ENCODE measurements at regions not wholly inside any gene's neighbourhood (a gene's known extent, or its start where the extent isn't known, plus 50 kb on each side); places are given as distances from the start of the nearest gene placed in this dataset.

DNA sequence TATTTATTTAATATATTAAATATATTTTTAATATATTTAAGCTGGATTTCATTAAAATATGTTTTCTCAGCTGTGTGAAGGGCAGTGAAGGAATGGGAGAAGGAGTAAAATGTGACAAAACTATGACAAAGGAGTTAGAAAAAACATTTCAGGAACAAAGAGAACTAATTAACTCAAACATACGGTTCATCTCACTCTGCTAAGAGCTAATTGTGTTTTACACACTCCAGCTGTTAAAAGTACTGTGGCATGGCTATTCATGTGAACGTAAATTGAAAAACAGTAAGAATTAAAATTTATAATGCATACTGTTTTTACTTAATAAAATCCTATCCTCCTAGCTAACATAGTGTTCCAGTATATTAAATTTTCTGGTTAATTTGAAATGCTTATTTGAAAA is 262.5 kb upstream of the GNAI1 start:
- no peak for DNase-seq (ENCODE audit: low read depth, low spot score)

DNA sequence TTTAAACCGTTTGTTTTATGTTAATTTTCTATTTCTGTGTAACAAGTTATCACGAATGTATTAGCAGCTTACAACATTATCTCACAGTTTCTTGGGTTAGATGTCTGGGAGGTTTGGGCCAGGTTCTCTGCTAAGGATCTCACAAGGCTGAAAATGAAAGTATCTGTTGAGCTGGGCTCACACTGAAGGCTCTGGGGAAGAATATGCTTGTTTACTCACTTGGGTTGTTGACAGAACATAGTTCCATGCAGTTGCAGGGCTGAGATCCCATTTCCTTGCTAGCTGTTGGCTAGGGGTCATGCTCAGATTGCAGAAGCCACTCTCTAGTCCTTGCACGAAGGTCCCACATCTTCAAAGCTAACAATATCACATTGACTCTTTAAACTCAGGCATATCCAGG is 266.6 kb upstream of the GNAI1 start:
- DNase-seq (ENCODE audit: low read depth, low spot score), result no peak

DNA sequence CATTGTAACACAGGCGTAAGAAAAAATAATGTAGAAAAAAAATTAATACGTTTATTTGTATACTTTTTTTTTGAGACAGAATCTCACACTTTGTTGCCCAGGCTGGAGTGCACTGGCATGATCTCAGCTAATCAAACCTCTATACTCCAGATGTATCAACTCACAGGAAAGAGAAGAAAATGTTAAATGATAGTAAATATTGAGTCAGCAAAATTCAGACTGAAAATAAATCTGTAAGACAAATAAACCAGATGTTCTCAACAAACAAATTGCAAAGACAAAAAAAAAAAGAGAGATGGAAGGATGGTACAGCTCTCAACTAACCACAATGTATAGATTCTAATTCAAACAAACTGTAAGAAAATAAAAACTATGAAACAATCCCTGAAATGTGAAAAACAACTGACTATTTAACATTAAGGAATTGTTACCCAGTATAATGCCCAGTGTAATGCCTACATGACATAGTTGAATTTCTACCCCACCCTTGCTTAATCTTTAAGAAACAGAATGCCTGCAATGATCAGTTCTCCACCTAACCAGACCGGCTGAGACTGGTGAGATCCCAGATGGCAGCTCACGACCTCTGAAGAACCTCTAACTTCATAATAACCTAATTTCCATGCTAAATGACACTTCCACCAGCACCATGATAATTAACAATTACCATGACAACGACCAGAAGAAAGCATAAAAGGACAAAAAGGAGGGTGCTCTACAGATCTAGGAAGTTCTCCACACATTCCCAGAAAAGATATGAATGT is 272.0 kb upstream of the GNAI1 start:
- no peak for DNase-seq (ENCODE audit: low read depth, low spot score)

DNA sequence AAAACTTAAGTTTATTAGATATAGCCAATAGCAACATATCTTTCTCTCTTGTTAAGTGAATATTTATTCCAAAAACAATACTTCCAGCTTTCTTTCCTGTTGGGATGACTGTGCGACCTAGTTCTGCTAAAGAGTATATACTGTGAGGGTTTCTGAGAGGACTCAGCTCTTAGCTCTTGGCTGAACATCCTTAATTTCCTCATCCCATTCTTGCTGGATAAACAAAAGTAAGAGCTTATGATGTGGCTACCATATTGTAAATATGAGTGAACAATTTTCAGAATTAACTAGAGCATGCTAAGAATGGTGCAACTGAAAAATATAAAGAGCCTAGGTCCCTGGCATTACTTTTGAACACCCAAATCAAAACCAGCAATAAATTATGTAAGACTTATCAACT is 279.5 kb upstream of the GNAI1 start:
- no peak for DNase-seq (ENCODE audit: low read depth, low spot score)

DNA sequence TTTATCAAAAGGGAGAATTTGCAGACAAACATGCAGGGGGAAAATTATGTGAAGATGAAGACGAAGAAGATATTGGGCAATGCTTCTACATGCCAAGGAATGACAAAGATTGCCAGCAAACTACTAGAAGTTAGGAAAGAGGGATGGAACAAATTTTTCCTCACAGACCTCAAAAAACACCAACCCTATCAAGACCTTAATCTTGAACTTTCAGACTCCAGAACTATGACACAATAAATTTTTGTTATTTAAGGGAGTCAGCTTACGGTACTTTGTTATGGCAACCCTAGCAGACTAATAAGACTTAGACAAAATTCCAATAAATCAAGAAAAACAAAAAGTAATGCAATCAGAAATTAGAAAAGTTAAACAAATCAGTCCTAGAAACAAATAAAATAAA is 280.0 kb upstream of the GNAI1 start:
- DNase-seq (ENCODE audit: low read depth, low spot score), result no peak

DNA sequence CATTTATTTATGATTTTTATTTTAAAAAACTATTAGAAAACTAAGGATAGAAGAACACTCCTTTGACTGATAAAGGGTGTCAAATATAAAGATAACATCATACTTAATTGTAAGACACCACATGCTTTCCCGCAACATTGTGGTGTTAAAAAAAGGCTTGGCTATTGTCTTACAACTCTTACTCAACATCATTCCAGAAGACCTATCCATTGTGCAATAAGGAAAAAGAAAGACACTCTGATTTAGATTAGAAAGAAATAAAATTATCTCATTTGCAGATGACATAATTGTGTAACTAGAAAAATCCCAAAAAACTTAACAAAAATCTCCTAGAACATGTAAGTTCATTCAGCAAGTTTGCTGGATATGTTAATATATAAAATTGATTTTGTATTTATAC is 296.7 kb upstream of the GNAI1 start:
- no peak for DNase-seq (ENCODE audit: low read depth, low spot score)

DNA sequence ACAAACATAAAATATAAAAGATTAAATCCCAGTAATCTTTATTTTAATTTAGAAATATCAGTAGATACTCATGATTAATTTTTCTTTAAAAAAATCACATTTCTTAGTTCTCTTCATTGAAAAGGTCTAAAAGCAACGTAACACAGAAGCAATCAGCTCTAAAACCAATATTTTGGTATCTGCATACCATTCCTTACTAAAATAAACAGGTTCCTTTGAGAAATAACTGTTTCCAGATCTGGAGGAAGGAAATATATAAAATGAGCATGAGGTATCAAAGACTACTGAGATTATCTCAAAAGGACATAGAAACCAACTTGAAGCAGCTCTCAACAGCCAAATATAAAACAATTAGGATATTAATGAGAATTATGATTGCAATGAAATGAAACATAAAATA is 301.0 kb upstream of the GNAI1 start:
- DNase-seq (ENCODE audit: low read depth, low spot score), result no peak

DNA sequence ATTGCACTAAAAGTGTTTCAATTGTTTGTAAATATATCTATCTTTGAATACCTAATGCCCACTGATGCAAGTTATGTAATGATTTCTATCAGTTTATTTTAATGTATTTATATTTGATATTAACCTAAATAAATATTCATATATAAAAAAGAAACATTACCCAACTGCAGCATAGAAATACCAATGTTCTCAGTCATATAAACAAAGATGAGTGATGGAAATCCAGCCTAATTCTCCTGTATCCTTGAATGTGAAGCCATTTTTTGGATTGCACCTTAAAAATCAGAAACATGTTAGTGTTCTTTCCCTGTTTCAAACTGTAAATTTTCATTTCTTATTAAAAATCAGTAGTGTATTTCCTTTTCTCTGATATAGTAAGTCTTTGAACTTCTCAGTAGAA is 305.8 kb upstream of the GNAI1 start:
- DNase-seq (ENCODE audit: low read depth, low spot score), result no peak

DNA sequence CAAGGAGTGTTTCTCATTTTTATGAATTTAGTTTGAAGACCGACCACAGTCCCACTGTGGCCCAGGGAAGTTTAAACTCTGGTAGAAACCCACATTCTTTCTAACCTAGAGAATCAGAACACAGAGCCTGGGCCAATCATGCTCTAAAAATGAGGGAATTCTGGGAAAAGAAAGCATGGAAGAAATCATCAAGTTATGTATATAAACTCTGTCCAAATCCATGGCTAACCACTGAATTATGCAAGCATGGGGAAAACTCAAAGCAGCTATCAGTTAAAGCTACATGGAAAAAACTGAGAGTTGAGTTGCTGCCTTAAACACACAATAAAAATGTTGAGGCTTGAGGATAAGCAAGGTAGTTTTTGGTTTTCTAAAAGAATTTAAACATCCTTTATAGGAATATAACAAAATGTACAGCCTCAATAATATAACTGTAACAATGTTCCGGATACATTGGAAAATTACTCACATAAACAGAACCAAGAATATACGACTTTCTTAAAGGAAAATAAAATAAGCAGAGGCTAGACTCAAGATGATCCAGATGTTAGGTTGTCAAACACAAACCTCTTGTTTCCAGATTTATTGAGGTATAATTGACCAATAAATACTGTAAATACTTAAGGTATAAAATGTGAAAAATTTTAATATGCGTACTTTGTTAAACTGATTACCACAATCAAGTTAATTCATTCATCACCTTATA is 311.2 kb upstream of the GNAI1 start:
- no peak for DNase-seq (ENCODE audit: low read depth, low spot score)

DNA sequence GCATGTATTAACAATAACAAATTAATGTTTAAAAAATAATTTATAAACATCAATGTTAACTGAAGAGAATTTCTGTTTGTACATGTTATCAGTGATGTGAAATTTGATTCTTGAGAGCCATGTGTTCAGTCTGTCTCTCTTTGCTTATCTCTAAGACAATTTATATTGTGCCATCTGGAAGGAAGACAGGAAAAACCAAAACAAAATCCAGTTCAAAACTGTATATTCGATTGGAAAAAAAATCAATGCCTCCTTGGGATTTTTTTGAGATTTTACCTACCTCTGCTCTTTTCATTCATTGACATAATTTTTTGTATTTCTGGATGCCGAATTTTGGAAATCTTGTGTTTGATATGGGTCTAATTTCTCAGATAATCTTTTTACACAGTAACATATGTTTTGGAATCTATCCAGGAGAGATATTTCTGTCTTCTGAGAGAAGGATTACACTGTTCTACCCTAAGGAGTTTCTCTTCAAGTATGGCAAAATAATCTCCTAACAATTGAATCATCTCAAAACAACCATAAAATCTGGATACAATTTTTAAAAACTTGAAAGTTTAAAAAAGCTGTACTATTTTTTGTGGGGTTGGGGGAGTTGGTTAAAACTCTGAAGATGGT is 311.9 kb upstream of the GNAI1 start:
- DNase-seq (ENCODE audit: low read depth, low spot score), result no peak

DNA sequence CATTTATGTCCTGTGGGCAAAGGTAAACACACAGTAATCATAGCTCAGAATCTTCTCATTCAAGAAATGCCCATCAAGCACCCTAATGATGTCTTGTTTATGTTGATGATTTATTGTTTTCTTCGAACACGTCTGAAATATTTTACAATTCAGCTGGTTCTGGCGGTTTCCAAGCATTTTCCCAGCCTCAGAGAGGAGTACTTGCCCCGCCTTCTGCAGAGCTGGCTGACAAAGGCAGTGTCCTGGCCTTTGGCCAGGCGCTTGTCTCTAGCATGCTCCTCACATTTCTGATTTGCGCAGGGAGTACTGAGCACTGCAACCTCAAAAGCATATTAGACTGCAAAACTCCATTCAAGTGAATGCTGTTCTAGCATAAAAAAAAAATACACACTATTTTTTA is 314.2 kb upstream of the GNAI1 start:
- DNase-seq (ENCODE audit: low read depth, low spot score), result no peak

DNA sequence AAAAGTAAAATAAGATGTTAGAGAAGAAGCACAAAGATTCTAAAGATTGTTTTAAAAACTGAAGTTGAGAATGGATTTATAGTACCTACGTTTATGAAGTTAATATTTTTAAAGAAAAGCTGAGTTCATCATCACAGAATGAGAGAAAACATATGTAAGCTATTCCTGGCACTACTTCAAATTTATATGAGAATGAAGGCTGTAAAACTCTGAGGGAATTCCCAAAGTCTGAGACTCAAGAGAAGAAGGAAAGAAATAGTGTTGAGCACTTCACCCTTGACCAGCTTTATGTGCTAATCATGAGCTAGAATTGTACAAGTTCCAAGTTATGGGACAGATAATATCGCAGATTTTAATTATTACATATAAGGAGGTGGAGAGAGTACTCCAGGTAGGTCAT is 323.7 kb upstream of the GNAI1 start:
- DNase-seq (ENCODE audit: low read depth, low spot score), result no peak

DNA sequence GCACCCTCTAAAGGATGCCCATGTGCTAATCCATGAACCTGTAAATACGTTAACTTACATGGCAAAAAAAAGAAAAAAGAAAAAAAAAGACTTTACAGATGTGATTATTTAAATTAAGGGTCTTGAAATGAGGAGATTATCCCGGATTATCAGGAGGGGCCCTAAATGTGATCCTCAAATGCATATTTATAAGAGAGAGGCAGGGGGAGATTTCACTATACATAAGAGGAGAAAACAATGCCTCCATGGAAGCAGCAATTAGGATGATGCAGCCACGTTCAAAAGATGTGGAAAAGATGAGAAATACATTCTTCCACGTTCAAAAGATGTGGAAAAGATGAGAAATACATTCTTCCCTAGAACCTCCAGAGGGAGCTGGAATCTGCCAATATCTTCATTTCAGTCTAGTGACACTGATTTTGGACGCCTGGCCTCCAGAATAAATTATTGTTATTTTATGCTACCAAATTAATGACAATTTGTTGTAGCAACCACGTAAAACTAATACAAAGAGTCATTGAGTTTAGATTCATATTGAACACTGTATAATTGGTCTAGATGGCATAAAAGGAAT is 328.4 kb upstream of the GNAI1 start:
- no peak for DNase-seq (ENCODE audit: low read depth, low spot score)

DNA sequence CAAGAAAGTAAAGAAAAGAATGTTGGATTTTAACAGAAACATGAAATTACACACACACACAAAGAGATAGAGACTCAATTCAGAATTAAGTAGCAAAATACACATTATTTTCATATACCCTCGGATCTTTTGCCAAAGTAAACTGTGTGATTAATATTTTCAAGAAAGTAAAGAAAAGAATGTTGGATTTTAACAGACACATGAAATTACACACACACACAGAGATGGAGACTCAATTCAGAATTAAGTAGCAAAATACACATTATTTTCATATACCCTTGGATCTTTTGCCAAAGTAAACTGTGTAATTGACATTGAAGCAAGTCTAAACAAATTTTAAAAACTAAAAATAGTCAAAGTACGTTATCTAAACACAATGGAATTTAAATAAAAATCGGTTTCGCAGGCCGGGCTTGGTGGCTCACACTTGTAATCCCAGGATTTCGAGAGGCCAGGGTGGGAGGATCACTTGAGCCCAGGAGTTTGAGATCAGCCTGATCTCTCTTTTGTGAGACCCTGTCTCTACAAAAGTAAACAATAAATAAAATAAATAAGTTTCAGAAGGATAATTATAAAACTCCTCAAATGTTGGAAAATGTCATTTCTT is 337.3 kb upstream of the MAGI2 start:
- DNase-seq (ENCODE audit: low read depth, low spot score), result no peak

DNA sequence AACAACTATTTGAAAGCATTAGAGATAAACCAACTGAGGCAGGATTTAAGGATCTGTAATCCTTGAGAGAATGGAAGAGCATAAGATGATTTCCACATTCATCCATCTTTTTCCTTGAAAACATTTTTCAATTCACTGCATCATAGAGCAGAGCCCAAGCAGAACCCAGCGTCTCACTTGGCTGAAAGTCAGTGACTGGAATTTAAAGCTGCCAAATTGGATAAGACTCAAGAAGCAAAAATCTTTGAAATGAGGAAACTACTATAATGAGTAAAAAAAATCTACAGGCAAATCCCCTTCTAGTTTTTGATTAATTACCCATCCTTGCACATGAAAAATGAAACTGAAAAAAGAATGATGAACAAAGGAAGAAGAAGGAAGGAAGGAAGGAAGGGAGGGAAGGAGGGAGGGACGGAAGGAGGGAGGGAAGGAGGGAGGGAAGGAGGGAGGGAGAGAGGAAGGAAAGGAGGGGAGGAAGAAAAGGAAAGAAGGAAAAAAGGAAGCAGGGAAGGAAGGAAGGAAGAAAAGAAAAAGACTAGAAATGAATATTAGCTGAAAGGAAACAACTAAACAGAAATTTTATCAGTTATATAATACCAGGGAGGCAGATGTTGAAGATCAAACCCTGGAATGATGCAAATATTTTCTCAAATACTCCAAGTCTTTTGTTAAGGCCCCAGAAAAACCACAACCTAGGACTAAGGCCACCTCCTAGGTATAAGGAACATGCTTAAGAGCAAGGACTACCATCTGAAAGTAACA is 336.3 kb upstream of the MAGI2 start:
- DNase-seq (ENCODE audit: low read depth, low spot score), result no peak

DNA sequence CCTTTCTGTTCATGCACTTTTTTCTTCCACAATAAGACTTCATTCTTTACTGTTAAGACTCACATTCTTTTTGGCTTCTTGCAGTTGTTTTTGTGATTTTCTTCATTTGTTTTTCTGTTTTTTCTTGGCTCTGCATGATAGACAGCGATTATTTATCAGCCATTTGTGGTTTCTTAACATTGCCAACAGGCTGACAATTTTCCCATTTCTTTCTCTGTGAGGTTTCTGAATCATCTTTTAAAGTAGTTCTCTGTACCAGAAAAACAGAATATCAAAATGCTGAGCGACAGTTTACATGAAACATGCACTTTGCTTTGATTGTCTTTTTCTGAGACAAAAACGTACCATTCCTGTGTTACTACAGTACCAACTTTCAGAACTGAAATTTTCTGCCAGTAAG is 334.2 kb upstream of the MAGI2 start:
- no peak for DNase-seq (ENCODE audit: low read depth, low spot score)

DNA sequence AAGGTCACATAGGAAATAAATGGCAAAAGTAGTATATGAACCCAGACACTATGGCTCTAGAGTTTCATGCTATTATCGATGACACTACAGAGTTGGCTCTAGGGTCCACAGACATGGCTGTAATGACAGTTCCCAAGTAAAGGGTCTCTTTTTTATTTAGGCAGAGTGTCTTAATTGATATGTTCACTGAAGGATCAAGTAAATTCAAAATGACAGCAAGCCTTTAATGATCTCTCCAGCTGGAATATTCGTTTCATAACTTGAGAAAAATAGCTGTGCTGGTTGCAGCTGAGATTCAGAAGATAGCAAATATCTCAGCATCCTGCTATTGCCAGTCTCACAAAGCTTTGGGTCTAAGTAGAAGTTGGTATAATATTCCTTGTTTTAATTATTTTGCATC is 333.6 kb upstream of the MAGI2 start:
- no peak for DNase-seq (ENCODE audit: low read depth, low spot score)

DNA sequence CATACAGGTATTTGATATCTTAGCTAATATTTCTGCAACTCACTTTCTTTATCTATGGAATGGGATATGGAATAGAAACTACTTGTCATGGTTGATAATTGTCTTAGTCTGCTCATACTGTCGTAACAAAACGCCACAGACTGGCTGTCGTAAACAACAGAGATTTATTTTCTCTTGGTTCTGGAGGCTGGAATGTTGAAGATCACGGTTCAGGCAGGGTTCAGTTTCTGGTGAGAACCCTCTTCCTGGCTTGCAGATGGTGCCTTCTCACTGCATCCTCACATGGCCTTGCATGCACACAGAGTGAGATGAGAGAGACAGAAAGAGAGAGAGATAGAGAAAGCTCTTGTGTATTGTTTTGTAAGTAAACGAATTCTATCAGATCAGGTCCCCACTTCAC is 332.7 kb upstream of the MAGI2 start:
- no peak for DNase-seq (ENCODE audit: low read depth, low spot score)

DNA sequence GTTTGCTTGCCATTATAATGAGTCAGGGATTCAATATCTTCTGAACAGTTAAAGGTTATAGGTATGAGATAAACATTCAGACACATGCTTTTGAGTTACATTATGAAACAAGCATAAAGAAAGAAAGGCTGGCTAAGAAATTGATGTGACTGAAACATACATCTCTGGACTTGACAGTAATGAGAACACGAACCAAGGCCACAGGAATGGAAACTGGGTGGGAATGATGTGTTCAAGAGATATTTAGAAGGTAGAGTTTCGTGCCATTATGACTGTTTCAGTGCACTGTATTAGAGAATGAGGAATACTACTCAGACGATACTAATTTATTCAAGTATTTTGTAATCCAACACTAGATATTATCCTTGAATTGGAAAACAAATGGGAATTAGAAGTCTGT is 332.1 kb upstream of the MAGI2 start:
- no peak for DNase-seq (ENCODE audit: low read depth, low spot score)

DNA sequence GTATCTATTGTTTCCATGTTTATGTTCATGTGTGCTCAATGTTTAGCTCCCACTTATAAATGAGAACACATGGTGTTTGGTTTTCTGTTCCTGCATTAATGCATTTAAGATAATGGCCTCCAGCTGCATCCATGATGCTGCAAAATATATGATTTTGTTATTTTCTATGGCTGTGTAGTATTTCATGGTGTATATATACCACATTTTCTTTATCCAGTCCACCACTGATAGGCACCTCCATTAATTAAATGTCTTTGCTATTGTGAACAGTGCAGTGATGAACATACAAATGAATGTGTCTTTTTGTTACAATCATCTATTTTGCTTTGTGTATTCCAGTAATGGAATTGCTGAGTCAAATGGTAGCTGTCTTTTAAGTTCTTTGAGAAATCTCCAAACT is 329.4 kb upstream of the MAGI2 start:
- DNase-seq (ENCODE audit: low read depth, low spot score), result no peak

DNA sequence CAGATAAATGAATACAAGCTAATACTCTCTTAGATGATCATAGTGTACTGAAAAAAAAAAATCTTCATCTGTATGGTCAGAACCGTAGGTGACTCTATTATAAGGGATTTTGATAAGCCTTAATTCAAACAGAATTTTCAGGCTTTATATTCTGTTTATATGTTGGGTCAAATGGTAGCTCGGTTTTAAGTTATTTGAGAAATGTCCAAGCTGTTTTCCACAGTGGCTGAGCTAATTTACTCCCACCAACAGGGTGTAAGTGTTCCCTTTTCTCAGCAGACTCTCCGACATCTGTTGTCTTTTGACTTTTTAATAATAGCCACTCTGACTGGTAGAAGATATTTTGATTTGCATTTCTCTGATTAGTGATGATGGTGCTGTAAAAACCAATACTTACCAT is 328.8 kb upstream of the MAGI2 start:
- DNase-seq (ENCODE audit: low read depth, low spot score), result no peak

DNA sequence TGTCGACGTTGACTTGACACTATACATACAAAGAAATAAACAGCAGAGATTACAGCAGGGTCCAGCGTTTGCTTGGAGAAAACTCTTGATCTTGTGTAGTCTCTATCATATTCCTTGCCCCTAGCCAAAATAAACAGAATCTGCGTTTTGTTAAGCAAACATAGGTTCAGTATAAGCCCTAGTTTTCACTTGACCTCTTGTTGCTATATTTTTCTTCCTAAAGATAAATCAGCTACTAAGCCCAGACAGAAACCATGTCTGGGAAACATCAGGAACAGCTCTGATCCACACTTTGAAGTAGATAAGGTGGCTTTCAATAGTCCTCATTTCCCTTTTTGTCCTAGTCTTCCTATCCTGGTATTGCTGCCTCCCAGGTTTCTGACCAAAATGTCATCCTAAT is 328.2 kb upstream of the MAGI2 start:
- no peak for DNase-seq (ENCODE audit: low read depth, low spot score)

Data from iPS DF 19.7 (cell line).